Esophagus (tissue), 2 donors: ENCODE measurements at regions not wholly inside any gene's neighbourhood (a gene's known extent, or its start where the extent isn't known, plus 50 kb on each side); places are given as distances from the start of the nearest gene placed in this dataset.

ENCODE experiments used
- H3K27ac ChIP-seq, 2 donors: one replicate each; pipeline ENCODE4 v1.5.1; 2013; ENCODE audit warnings: low read depth in 2 of 2, mild to moderate bottlenecking in 2 of 2, inconsistent platforms in 1 of 2, low read length in 1 of 2, moderate library complexity in 1 of 2
- H3K27me3 ChIP-seq, 2 donors: one replicate each; pipeline ENCODE4 v1.6.1; 2013; ENCODE audit warnings: low read length in 2 of 2, control low read depth in 1 of 2, mild to moderate bottlenecking in 1 of 2; ENCODE audit not compliant: insufficient read depth in 2 of 2, control insufficient read depth in 1 of 2
- H3K36me3 ChIP-seq, 2 donors: one replicate each; pipeline ENCODE4 v1.6.1; 2013; ENCODE audit warnings: low read length in 1 of 2; ENCODE audit not compliant: control insufficient read depth in 2 of 2, insufficient read depth in 2 of 2
- H3K4me1 ChIP-seq, 2 donors: one replicate each; pipeline ENCODE4 v1.6.1; 2013; ENCODE audit warnings: low read length in 1 of 2; ENCODE audit not compliant: control insufficient read depth in 2 of 2, insufficient read depth in 2 of 2
- H3K4me3 ChIP-seq, 2 donors: one replicate each; pipeline ENCODE4 v1.5.1; 2013; ENCODE audit warnings: low read length in 2 of 2, mild to moderate bottlenecking in 2 of 2, low read depth in 1 of 2, moderate library complexity in 1 of 2
- H3K9me3 ChIP-seq, 2 donors: one replicate each; pipeline ENCODE4 v1.6.1; 2013; ENCODE audit warnings: mild to moderate bottlenecking in 2 of 2, low read depth in 1 of 2, low read length in 1 of 2, moderate library complexity in 1 of 2; ENCODE audit not compliant: control insufficient read depth in 2 of 2, insufficient read depth in 1 of 2
- WGBS, 2 donors: extraction: QIAGEN DNeasy Blood & Tissue Kit; methylation state at CpG; one replicate each; pipeline ENCODE4 v1.1.7; 2013; 5-methylcytosine and 5-hydroxymethylcytosine counted together
- donor health status: healthy with polysubstance abuse.
- donor health status: Bipolar disorder and iron deficiency.

DNA sequence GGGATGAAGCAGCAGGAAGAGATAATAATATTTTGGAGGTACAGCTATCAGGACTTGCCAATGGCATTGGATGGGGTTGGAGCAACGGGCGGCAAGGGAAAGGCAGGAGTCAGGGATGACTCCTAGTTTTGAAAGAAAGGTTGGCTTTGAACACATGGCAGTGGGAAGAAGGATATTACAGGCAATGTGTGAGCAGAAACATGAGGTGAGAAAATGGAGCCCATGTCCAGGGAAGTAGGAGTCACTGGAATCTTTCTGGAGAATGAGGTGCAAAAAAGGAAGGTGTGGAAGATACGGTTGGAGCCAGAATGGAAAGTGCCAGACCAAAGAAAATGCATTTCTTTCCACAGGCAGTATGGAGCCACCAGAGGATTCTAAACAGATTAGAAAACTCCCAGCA lies 288.5 kb upstream of the KAZN start:
- Histone ChIP-seq H3K4me1 (no peaks in the 10 kb centered on the region), H3K4me3 (no peak overlapping the region), H3K36me3 (no peaks in the 10 kb centered on the region), H3K9me3 (no peaks in the 10 kb centered on the region), H3K27me3 (no peaks in the 10 kb centered on the region), H3K27ac (no peak overlapping the region)
- 90 to 91% methylated on average over 3 of the region's 3 CpGs for WGBS, 2 donors

DNA sequence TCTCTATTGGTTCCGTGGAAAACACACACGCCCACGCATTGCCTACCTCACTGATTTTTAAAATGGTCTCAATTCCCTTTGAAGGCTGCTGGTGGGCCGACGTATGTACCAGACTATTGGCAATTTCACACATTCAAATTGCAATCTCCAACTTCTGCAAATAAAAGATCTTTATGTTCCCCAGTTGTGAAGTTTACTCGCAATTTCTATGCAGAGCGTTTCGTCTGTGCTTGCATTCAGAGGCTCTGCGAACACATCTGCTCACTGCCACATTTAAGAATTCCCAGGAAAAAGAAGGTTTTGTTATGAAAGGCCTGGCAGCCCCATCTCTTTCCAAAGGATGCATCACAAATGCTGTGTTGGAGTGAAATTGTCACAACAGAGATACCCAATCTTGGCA lies 288.0 kb upstream of the KAZN start:
- H3K4me3 ChIP-seq, result no peak overlapping the region
- H3K36me3 ChIP-seq, result no peaks in the 10 kb centered on the region
- no peaks in the 10 kb centered on the region for H3K27me3 ChIP-seq
- H3K9me3 ChIP-seq, result no peaks in the 10 kb centered on the region
- WGBS, 2 donors, result 92 to 95% methylated on average over 9 of the region's 9 CpGs
- H3K4me1 ChIP-seq, result no peaks in the 10 kb centered on the region
- H3K27ac ChIP-seq, result no peak overlapping the region

DNA sequence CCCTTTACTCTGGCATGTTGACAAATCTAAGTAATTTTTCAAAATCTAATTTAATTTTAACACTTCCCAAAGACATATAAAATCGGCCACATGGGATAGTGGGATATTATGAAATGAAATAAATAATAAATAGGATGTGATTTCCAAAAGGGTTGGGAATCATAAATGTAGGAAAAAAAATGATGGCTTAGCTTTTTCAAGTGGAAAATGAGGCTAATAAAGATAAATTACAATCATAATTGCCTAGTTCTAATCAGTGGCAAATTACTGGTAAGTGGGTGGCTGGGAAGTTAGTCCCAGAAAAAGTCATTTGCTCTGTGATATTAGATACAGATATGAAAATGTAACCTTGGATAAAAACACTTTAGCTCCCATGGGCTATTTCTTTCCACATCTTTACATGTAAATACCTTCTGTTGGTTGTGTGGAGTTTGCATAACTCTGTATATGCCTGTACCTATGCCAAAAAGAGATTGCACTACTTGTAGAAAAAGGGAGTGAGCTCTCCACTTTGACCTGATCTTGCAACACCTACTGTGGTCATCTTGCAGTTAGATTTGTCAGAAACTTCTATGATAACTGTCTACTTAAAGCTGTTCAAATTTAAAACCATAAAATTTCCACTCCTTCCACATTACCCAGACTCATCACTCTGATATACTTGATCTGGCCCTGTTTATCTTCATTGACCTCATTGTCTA lies 284.6 kb upstream of the KAZN start:
- H3K36me3 ChIP-seq, result no peaks in the 10 kb centered on the region
- no peak overlapping the region for H3K27ac ChIP-seq
- H3K27me3 ChIP-seq, result no peaks in the 10 kb centered on the region
- H3K4me1 ChIP-seq, result no peaks in the 10 kb centered on the region
- H3K4me3 ChIP-seq, result no peak overlapping the region
- no peaks in the 10 kb centered on the region for H3K9me3 ChIP-seq
- WGBS, 2 donors, result 84 to 87% methylated on average over 1 of the region's 1 CpG

DNA sequence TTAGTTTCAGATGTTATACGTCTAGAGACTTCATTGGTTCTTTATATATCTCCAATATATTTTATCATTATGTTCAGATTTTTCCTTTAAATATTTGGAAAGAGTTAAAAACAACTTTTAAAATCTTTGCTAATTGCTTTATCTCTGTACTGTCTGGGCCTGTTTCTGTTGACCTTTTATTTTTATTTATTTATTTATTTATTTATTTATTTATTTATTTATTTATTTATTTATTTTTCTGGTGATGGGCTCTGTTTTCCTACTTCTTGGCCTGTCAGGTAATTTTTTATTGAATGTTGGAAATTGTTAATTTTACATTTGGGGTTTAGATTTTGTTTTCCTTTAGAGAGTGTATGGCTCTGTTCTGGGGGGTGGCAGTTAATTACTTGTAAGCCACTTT lies 279.7 kb upstream of the KAZN start:
- 89% methylated on average over 1 of the region's 1 CpG for WGBS, 2 donors

DNA sequence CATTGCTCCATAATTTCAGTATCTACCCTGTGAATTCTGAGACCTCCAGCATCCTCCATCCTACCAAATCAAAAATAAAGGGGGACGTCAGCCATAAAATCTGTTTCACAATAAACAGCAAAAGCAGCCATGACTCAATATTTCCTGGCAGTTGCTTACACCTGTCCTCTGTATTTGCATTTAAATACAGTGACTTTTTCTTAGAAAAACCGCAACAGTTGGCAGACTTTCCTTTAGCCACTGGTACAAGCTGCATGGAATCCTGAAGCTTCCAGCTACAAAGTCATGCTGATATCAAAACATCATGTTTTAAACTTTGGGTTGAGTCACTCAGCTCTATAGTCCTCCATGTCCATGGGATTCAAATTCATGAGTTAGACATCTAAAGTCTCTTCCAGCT lies 278.0 kb upstream of the KAZN start:
- WGBS, 2 donors, result 29 to 49% methylated on average over 2 of the region's 2 CpGs
- H3K4me3 ChIP-seq, result no peak overlapping the region
- H3K27ac ChIP-seq, result no peak overlapping the region
- H3K4me1 ChIP-seq, result no peaks in the 10 kb centered on the region
- no peaks in the 10 kb centered on the region for H3K36me3 ChIP-seq
- H3K9me3 ChIP-seq, result no peaks in the 10 kb centered on the region
- no peaks in the 10 kb centered on the region for H3K27me3 ChIP-seq

More for the DNA sequence above, 279.7 kb upstream of the KAZN start:
- Histone ChIP-seq H3K4me3 (no peak overlapping the region), H3K27me3 (no peaks in the 10 kb centered on the region), H3K9me3 (no peaks in the 10 kb centered on the region), H3K4me1 (no peaks in the 10 kb centered on the region), H3K27ac (no peak overlapping the region), H3K36me3 (no peaks in the 10 kb centered on the region)

GRCh38 chr1:14320986-14321385 lies 277.5 kb upstream of the KAZN start:
- H3K27ac ChIP-seq, result no peak overlapping the region
- H3K27me3 ChIP-seq, result no peaks in the 10 kb centered on the region
- 79 to 81% methylated on average over 8 of the region's 8 CpGs for WGBS, 2 donors
- H3K4me1 ChIP-seq, result no peaks in the 10 kb centered on the region
- H3K36me3 ChIP-seq, result no peaks in the 10 kb centered on the region
- H3K9me3 ChIP-seq, result no peaks in the 10 kb centered on the region
- no peak overlapping the region for H3K4me3 ChIP-seq

GRCh38 chr1:14321422-14321821 lies 277.1 kb upstream of the KAZN start:
- Histone ChIP-seq H3K4me1 (no peaks in the 10 kb centered on the region), H3K9me3 (no peaks in the 10 kb centered on the region), H3K36me3 (no peaks in the 10 kb centered on the region), H3K27me3 (no peaks in the 10 kb centered on the region), H3K4me3 (no peak overlapping the region), H3K27ac (no peak overlapping the region)
- 37 to 43% methylated on average over 1 of the region's 1 CpG for WGBS, 2 donors

- no peaks in the 10 kb centered on the region for H3K27me3 ChIP-seq
- H3K27ac ChIP-seq, result no peak overlapping the region
- 52 to 71% methylated on average over 2 of the region's 2 CpGs for WGBS, 2 donors
Observed at GRCh38 chr1:14323568-14324247, 274.8 kb upstream of the KAZN start.

DNA sequence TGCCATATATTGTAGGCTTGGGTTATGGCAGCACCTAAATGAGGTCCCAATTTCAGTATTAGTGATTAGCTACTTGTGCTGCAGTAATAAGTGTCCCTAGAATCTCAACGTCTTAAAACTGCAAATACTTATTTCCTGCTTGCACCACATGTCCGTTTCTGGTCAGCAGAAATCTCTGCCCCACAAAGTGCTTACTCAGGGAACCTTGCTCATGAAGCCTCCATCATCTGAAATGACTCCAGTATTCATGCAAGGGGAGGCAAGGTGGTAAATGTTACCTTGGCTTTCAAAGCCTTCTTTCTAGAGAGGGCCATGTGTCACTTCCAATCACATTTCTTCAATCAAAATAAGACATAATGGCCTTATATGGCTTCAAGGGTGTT lies 274.2 kb upstream of the KAZN start:
- H3K36me3 ChIP-seq, result no peaks in the 10 kb centered on the region
- WGBS, 2 donors, result 52 to 63% methylated on average over 2 of the region's 2 CpGs

More at GRCh38 chr1:14323568-14324247, 274.8 kb upstream of the KAZN start:
- Histone ChIP-seq H3K9me3 (no peaks in the 10 kb centered on the region), H3K4me3 (no peak overlapping the region), H3K4me1 (no peaks in the 10 kb centered on the region), H3K36me3 (no peaks in the 10 kb centered on the region)

DNA sequence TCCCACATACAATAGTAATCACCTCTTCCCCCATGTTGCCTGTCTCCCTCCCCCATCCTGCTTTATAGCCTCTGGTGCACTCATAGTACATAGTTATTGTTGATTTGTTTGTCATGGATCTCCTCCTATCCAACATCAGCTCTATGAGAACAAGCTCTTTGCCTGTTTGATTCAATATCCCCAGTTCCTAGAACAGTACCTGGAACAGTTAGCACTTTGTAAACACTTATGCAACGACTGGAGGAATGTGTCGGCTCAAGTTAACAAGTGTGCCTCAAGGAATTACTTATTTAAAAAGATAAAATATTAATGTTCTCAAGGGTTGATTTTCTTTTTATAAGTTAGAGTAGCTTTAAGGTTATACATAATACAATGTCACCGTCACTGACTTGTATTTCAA lies 271.6 kb upstream of the KAZN start:
- H3K27ac ChIP-seq, result no peak overlapping the region
- H3K9me3 ChIP-seq, result peaks cover 0 to 3% of the 10 kb centered on the region in 2 donors
- 70 to 83% methylated on average over 3 of the region's 3 CpGs for WGBS, 2 donors
- no peaks in the 10 kb centered on the region for H3K4me1 ChIP-seq
- H3K27me3 ChIP-seq, result no peaks in the 10 kb centered on the region
- no peak overlapping the region for H3K4me3 ChIP-seq
- no peaks in the 10 kb centered on the region for H3K36me3 ChIP-seq

More for the DNA sequence above, 274.2 kb upstream of the KAZN start:
- Histone ChIP-seq H3K27ac (no peak overlapping the region), H3K4me3 (no peak overlapping the region), H3K27me3 (no peaks in the 10 kb centered on the region), H3K4me1 (no peaks in the 10 kb centered on the region), H3K9me3 (no peaks in the 10 kb centered on the region)
